Esophagus squamous epithelium (tissue), 4 donors: ENCODE measurements at regions not wholly inside any gene's neighbourhood (a gene's known extent, or its start where the extent isn't known, plus 50 kb on each side); places are given as distances from the start of the nearest gene placed in this dataset.

Source experiments
- POLR2A ChIP-seq, 4 donors: fragments of 450-650 bp; IDR thresholded peaks; one replicate each; pipeline ENCODE4 v1.6.1; 2017; ENCODE audit warnings: antibody characterized with exemption in 4 of 4, mild to moderate bottlenecking in 4 of 4, moderate library complexity in 3 of 4
- TF ChIP-seq, protein P1 (sequence below), 6 experiments: fragments of 450-650 bp in 4 of 6; fragments of 200-600 bp in 2 of 6; sonication (generic) in 2 of 6; IDR thresholded peaks; one replicate each; pipeline ENCODE4 v1.5.1; 2016 to 2019; ENCODE audit warnings: antibody characterized with exemption in 6 of 6, mild to moderate bottlenecking in 4 of 6, moderate library complexity in 4 of 6

- TF ChIP-seq, protein P1, sequence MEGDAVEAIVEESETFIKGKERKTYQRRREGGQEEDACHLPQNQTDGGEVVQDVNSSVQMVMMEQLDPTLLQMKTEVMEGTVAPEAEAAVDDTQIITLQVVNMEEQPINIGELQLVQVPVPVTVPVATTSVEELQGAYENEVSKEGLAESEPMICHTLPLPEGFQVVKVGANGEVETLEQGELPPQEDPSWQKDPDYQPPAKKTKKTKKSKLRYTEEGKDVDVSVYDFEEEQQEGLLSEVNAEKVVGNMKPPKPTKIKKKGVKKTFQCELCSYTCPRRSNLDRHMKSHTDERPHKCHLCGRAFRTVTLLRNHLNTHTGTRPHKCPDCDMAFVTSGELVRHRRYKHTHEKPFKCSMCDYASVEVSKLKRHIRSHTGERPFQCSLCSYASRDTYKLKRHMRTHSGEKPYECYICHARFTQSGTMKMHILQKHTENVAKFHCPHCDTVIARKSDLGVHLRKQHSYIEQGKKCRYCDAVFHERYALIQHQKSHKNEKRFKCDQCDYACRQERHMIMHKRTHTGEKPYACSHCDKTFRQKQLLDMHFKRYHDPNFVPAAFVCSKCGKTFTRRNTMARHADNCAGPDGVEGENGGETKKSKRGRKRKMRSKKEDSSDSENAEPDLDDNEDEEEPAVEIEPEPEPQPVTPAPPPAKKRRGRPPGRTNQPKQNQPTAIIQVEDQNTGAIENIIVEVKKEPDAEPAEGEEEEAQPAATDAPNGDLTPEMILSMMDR (IDR thresholded peaks at IDR 0.05) = no peak
- TF ChIP-seq POLR2A (IDR thresholded peaks at IDR 0.05) = peak in 1 of 4 donors; percentile 13
Observed at GRCh38 chr6:105452924-105453756, 50.3 kb upstream of the PREP start.
